ENCODE measurements at regions not wholly inside any gene's neighbourhood (a gene's known extent, or its start where the extent isn't known, plus 50 kb on each side); places are given as distances from the start of the nearest gene placed in this dataset.

GRCh38 chr10:64346389-64346788, 825.2 kb downstream of the REEP3 start:
- TF ChIP-seq CTCF (IDR thresholded peaks at IDR 0.05; ENCODE audit: low read length) (no peak), EZH2phosphoT487 (IDR thresholded peaks at IDR 0.05; ENCODE audit: low read length) (no peak)

Data from MM.1S (cell line).